GM13976 (cell line): ENCODE measurements at regions not wholly inside any gene's neighbourhood (a gene's known extent, or its start where the extent isn't known, plus 50 kb on each side); places are given as distances from the start of the nearest gene placed in this dataset.
A peak's percentile ranks its signal among the peaks of the same experiment; 100 is the strongest.

ENCODE experiments used
- DNase-seq: peaks from one replicate; pipeline ENCODE4 v3.0.0; 2012; ENCODE audit warnings: low spot score
- in situ Hi-C: fragments of 300-500 bp; cut with MboI; formaldehyde crosslinking; loops from one replicate; pipeline ENCODE4 v1.12.0; 2022; ENCODE audit warnings: low sequenced_read_pairs, mixed read lengths, inconsistent platforms; ENCODE audit not compliant: unreplicated experiment
- TF ChIP-seq, protein P1 (sequence below): IDR thresholded peaks from 2 replicates; pipeline ENCODE4 v1.5.1; 2012; ENCODE audit warnings: borderline replicate concordance, mild to moderate bottlenecking; ENCODE audit not compliant: insufficient read depth; ENCODE audit errors: extremely low read depth, missing control alignments, control extremely low read depth

DNA sequence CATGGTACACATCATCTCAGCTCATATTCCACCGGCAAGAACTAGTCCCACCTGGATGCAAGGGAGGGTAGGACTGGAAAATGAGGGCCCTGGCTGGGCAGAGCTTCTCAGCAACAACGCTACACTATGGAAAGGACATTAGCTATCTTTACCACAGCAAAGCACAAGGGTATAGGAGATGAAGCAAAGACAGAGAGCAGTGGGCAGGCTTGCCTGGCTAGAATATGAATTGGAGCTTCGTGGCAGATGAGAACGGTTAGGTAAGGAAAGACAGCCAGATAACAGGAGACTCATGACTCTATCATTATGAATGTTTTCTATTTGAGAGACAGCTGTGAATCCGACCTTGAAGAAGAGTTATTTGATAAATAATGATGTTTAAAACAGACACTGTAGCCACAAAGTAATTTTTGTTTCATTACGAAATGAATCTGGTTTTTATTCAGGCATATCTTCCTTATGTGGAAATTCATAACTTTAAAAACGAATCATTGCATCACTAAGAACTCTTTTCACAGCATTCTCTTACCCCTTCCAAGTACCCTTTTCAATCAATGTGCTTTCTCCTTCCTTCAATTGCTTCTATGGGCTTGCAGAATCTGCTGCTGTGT lies 59.1 kb upstream of the PCED1B start:
- in situ Hi-C loops: loop anchor here (25.0 kb wide), 1 partner anchor 883 kb away; no protein-coding TSS in a partner anchor
- DNase-seq: no peak
- TF ChIP-seq, protein P1, sequence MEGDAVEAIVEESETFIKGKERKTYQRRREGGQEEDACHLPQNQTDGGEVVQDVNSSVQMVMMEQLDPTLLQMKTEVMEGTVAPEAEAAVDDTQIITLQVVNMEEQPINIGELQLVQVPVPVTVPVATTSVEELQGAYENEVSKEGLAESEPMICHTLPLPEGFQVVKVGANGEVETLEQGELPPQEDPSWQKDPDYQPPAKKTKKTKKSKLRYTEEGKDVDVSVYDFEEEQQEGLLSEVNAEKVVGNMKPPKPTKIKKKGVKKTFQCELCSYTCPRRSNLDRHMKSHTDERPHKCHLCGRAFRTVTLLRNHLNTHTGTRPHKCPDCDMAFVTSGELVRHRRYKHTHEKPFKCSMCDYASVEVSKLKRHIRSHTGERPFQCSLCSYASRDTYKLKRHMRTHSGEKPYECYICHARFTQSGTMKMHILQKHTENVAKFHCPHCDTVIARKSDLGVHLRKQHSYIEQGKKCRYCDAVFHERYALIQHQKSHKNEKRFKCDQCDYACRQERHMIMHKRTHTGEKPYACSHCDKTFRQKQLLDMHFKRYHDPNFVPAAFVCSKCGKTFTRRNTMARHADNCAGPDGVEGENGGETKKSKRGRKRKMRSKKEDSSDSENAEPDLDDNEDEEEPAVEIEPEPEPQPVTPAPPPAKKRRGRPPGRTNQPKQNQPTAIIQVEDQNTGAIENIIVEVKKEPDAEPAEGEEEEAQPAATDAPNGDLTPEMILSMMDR: no peak

DNA sequence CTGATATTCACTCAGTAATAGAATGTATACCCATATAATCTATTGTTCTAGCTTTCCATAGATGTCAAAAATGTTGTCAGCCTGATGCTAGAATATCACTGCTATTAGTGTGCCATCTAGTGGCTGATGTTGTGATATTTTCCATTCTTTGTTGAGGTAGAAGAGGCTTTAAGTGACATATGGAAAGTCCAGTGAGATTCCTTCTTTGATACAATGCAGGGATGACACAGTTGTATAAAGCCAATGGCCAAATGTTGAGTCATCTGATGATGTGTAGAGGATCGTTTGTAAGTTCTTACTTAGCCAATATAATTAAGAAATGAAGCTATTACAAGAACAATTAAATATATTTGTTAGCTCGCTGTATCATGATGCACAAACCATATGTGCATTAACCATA lies 58.1 kb upstream of the PCED1B start:
- peak; percentile 23 for DNase-seq
- in situ Hi-C loops: loop anchor here (25.0 kb wide), 1 partner anchor 884 kb away; no protein-coding TSS in a partner anchor
- TF ChIP-seq, protein P1: peak; percentile 42

DNA sequence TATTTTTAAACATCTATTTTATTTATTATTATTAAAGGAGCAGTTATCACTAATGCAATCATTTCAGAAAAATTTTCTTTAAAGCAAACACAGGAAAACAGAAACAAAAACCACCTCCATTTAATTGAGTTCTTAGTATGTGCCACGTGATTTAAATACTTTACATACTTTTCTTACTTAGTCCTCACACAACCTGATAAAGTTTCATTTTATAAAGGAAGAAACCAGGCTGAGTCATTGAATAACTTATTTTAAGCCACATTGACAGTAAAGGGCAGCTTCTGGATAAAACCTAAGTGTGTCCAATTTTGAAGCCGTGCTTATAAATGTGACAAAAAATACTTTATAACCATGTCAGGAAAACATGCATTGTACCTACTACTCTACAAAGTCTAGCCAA lies 57.1 kb upstream of the PCED1B start:
- TF ChIP-seq, protein P1: no peak

DNA sequence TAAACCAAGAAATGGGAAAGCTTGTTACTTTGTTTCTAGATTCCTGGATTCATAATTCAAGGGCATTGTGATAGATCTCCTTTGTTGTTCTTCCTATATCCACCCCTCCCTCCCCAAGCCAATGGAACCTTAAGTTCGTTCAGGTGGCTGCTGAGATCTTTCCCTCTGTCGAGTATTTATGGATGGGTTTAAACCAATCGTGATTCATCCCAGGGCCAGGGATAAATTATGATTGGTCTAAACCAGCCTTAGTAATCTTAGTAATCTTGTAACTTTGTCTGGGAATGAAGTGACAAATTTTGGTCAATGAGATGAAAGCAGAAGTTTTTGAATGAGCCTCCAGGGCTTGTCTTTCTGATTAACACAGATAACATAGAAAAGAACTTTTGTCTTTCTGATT lies 56.1 kb upstream of the PCED1B start:
- TF ChIP-seq, protein P1: no peak
- in situ Hi-C loops: loop anchor here (25.0 kb wide), 1 partner anchor 886 kb away; no protein-coding TSS in a partner anchor
- DNase-seq: no peak

More for the DNA sequence above, 57.1 kb upstream of the PCED1B start:
- in situ Hi-C loops: loop anchor here (25.0 kb wide), 1 partner anchor 885 kb away; no protein-coding TSS in a partner anchor
- DNase-seq: no peak

DNA sequence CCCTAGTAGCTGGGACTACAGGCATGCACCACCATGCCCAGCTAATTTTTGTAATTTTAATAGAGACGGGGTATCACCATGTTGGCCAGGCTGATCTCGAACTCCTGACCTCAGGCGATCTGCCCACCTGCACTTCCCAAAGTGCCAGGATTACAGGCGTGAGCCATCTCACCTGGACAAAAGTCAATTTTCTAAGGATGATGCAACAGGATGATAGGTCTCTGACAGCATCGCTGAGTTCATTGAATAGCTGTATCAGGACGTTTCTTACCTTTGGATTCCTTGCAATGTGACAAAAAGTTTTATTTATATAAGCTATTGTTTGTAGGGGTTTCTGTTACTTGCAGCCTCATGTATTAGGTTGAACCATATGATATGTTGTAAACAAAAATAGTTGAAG lies 55.5 kb upstream of the PCED1B start:
- TF ChIP-seq, protein P1: no peak
- in situ Hi-C loops: loop anchor here (25.0 kb wide), 1 partner anchor 887 kb away; no protein-coding TSS in a partner anchor

DNA sequence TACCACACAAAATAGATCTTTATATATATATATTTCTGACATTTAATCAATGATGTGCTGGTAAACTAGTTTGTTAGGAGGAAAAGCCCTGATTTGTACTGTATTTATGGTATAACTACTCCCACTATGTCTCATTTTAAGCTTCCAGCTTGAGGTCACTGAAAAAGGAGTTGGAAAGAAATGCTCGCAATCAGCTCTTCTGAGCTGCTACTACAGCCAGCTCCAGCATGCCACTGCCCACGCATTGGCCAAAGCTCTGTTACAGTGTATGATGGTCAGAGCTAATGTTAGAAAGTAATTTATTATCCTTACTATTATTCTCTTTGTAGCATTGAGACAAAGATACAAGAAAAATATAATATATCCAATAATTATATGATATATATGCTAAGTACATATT lies 55.0 kb upstream of the PCED1B start:
- TF ChIP-seq, protein P1: no peak
- in situ Hi-C loops: loop anchor here (25.0 kb wide), 1 partner anchor 887 kb away; no protein-coding TSS in a partner anchor
- no peak for DNase-seq

More for the DNA sequence above, 55.5 kb upstream of the PCED1B start:
- no peak for DNase-seq

DNA sequence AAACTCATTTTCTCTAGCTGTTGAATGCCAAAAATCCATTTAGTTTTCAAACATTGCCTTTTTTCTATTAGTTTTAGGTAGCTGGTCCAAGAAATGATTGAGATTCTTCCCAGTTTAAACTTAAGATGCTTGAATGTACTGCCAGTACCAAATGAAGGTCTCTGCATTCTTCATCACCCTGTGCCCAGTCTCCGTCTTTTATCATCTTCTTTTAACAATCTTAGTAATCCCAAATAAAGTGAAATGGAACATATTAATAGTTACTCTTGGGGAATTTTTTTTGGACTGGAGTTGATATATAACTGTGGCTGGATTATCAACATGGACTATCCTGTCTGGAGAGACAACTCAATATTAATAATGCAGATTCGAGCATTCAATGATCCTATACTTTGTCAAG lies 54.1 kb upstream of the PCED1B start:
- TF ChIP-seq, protein P1: no peak
- in situ Hi-C loops: no loop called here
- no peak for DNase-seq
